HG03442 (cell line): ENCODE measurements at regions not wholly inside any gene's neighbourhood (a gene's known extent, or its start where the extent isn't known, plus 50 kb on each side); places are given as distances from the start of the nearest gene placed in this dataset.

Experiments used
- ATAC-seq: cut with Tn5 transposase; IDR thresholded peaks from one replicate; pipeline ENCODE4 v1.9.1; 2021; ENCODE audit warnings: mild to moderate bottlenecking, moderate library complexity; ENCODE audit not compliant: unreplicated experiment

DNA sequence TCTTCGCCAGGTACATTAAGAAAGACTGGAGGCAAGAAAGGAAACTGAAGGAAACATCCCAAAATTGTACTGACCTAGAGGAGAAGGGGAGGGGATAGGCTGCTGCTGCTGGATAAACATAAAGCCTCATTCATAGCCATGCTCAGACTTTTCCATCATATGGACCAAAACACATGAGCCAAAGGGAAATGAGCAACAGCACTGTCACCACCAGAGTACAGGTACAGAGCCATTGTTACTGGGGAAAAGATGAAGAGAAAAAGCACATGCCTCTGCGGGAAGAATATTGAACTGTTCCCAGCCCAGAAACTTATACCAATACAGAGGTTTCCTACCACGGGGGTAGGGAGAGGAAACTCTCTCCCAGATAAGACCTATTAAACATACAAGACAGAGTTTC, 861.9 kb downstream of the NTRK3 start:
- ATAC-seq: no peak

DNA sequence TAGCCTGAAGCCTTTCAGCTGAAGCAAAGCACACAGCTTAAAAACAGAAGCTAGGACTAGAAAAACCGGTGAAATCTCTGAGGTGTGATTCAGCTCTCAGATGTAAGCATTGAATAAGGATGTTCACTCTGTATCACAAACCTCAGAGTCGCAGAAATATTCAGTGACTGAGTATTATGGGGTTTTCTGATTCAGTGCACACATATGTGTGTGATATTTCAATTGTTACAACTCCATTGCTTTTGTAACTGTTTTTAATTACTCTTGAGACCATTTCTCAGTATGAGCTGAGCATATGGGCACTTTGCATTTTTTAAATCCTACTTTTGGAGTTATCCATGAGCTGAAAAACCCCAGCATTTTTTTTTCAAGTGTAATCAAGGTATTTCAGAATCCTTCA, 868.8 kb downstream of the NTRK3 start:
- ATAC-seq: no peak

DNA sequence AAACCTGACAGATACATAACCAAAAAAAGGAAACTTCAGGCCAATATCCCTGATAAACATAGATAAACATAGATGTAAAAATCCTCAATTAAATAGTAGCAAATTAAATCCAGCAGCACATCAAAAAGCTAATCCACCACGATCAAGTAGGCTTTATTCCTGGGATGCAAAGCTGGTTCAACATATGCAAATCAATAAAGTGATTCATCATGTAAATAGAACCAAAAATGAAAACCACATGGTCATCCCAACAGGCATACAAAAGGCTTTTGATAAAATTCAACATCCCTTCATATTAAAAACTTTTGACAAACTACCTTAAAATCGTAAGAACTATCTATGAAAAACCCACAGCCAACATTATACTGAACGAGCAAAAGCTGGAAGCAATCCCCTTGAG, 882.2 kb downstream of the NTRK3 start:
- no peak for ATAC-seq

DNA sequence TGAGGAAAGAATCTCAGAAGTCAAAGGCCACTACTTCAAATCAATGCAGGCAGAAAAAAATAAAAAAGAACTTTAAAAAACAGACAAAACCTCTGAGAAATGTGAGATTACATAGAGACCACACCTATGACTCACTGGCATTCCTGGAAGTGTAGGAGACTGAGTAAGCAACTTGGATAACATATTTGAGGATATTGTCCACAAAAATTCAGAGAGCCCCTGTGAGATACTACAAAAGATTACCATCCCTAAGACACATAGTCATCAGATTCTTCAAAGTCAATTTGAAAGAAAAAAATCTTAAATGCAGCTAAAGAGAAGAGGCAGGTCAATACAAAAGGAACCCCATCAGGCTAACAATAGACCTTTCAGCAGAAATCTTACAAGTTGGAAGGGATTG, 887.3 kb downstream of the NTRK3 start:
- no peak for ATAC-seq

DNA sequence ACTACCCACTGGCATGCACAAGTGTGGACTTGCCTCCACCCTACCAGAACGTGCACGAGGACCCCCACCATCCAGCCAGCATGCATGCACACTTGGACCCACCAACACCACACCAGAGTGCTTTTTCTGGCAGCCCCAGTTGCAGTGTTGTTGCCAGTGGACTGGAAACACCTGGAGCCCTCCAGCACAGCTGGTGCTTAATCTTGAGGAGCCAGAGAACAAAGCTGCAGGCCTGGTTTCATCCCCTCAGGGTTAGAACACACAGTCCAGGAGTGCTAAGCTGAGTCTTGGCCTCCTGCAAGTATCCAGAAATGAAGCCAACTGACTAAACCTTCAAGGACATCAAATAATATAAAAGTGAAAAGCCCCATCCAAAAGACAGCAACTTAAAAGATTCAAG, 888.0 kb downstream of the NTRK3 start:
- no peak for ATAC-seq

DNA sequence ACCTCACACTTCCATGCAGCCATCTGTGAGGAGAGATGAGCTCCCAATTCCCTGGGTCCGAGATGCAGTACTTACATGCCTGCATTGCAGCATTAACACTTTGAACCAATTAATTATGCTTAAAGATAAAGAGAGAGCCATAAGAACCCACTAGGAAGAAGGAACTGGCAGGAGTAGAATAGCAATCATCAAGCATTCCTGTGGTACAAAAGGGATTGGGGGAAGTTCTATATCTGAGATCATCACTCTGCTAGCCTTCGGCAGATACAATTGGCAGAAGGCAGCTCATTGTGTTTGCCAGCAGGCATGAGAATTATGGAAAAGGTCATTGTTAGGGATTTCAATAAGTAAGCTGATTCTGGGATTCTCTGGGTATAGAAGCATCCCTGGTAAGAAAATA, 891.4 kb downstream of the NTRK3 start:
- ATAC-seq: no peak

DNA sequence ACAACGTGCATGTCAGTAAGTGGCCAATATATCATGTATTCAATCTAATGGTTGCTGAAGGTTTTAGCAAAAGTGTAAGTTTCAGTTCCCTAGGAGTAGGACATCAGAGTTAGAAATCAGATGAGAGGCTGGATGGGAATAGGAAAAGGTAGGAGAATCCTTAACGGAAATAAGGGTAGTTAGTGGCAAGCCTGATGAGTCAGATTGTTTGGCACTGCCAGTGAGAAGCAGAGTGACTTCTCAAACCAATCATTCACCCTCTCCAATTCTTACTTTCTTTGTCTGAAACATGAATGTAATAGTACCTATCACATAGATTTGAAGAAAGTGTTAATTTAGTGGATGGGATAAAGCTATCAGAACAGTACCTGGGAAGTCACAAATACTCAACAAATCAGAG, 894.0 kb downstream of the NTRK3 start:
- no peak for ATAC-seq

DNA sequence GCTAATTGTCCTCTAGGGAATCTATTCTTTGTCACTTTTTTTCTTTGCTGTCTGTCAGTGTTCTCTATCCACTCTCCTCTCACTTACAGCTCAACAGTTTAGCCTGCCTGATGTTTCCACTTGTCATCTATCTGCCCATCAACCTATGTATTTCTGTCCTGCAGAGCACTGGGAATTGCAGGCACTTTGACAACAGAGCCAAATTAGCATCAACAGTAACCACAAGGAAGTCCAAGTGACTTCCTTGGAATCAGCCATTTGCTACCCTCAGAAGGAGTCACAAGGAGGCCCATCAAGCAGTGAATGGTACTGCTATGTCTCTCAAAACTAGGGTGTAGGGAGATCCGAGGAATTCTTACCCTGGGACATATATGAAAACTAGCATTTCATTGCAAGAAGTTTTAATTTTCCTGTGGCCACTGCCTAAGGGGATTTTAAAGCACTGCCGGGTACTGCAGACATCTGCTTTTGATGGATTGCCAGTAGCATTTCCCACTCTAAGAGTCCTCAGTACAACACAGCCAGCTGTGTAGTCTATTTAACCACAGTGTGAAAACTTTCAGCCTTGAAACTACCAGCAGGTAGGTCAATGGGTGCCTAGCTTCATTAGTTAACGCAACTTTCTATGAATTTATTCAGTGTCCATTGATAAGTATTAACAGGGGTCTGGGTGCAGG, 898.8 kb downstream of the NTRK3 start:
- no peak for ATAC-seq

DNA sequence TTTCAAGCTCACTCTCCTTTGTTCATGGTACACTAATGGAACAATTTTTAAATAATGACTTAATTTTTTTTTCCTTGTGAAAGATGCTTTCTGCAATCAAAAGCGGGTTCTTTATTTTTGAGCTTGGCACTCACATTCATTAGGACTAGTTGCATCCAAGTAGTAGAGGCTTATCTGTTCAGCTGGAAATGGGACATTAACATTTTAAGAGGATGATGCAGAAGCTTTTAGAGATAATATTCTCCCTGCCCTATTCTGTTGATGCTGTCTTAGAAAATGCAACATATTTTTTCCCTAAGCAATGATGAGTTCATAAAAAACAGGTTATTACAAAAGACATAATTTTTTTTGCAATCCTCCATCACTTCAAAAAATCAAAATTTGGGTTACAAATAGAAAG, 900.6 kb downstream of the NTRK3 start:
- ATAC-seq: no peak

DNA sequence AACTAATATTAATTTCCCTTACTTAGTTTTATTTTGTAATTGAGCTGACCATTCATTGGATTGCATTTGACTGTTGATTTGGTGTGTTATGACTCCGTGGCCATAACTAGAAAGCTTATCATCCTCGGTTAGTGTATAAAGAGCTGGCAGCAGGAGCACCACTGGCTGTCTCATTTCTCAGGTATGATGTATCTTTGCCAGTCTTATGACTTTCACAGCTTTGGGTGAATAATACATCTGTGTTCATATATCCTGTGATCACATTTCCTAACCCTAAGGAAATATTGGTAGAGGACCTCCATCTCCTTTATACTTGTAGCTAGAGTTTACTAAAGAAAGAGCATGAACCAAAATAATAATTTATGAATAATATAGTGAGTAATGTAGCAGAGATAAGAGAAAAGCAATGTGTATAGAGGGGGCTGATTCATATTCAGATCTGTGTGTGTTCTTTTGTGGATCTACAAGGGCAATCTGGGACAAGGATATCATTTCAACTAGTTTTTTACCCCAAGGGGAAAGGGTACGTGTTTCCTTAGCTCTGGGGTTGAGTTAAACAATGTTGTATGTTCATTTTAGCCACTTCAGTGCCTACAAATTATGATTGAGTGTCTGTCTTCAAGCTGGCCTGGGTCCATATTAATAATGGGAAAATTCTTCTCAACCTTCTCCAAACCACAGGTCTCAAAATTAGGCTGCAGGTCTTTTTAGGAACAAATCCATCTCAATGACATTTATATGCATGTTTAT, 901.7 kb downstream of the NTRK3 start:
- ATAC-seq: no peak

DNA sequence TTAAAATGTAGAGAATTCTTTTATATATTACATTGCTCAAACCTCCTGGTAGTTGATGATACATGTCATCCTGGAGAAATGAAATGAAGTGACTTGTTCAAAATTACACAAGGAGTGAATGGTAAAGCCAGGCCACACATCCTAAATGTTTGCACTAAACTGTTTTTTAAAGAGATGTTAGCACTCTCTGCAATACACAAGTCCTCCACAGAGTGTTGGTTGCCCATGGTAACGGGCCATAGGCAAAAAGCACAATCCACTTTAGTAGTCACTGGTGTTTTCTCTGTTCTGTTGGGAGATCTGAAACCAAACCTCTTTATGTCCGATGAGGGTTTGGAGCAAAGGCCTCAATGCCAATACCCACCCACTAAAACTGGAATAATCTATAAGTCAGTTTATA, 907.4 kb downstream of the NTRK3 start:
- ATAC-seq: no peak

DNA sequence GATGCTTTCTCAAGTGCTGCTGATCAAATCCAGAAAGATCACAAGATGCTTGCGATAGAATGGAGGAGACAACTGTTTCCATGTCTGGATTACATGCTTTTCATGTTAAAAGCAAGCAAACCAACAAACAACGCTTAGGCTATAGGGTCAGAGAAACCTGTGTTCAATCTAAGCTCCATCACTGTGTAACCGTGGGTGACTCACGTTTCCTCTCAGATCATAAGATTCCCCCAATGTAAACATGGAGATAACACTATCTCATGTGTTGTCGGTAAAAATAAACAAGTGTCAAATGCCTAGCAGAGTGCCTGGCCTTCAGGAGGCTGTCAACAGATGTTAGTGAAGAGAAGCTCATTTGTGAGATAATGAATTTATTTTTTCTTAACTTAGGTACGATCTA, 907.8 kb downstream of the NTRK3 start:
- ATAC-seq: no peak

DNA sequence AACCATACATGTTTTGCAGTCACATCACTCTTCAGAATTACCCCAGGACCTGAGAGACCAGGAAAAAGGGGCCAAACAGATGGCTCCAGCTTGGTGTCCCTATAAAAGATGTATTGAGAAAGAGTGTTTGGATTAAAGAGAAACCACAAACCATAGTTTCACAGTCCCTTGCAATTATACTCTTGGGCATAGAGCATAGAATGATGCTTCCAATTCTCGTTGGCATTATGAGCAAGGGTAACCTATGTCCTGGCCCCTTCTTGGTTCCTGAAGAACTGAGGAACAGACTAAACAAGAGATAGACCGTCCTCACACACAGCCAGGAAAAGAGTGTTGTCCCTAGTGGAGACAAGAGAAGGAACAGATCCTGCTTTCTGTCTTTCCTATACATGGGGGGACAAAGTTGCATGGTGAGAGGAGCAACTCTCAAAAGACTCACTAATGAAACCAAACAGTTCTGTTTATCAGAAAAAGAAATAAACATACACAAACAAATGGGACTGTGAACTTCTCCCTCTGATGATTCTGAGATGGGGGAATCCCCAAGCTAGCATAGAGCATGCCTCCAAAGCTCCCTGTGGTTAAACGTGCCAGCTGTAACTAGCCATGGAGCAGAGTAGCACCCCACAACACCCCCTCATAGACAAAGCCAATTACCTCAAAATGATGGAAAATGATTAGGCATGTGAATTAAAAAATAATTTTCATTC, 908.6 kb downstream of the NTRK3 start:
- ATAC-seq: no peak

DNA sequence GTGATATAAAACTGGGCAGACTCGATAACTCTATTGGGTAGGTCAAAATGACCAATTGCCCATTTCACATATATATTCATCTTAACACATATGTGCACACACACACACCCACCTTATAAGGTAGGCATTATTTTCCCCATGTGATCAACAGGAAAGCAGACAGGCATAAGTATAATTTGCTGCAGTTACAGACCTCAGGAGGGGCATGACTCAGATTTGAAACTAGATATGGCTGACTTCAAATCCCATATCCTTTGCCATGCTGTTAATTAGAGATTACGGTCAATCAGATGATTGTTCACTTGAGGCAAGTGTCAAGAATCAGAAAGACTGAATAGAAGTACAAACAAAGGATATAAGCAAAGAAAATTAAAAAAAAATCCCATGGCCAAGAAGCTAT, 910.6 kb downstream of the NTRK3 start:
- no peak for ATAC-seq

DNA sequence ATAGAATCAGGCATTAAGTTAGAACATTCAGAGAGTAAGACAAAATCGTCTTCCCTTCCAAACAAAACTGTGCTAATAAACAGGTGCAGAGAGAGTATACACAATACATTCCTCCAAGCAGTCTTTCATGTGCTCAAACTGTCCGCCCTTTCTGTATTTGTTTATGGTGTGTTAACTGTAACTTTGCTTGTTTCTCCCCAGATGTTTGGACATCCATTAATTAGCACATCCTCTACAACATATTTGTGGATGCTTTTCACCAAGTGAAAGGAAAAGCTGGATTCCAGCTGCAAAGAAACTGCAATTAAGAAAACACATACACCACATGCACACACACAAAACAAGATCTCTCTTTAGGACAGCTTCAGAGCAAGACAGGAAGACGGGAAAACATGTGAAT, 912.6 kb downstream of the NTRK3 start:
- ATAC-seq: no peak

DNA sequence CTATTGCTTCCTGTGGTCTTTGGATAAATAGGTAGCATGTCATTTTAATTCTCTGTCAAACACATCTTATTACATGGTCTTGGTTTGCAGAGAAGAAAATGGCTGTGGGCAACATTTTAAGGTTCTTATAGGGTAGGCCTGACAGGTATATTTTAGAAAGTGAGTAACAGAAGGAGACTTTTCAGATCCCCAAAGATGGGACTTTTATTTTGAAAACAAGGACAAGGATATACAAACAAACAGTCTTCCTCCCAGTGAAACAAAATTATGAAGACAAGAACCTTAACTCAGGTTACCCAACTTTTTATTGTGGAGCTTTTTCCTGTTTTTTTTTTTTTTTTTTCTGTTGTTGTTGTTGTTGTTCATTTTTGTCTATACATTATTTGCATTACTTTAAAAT, 916.2 kb downstream of the NTRK3 start:
- ATAC-seq: no peak

DNA sequence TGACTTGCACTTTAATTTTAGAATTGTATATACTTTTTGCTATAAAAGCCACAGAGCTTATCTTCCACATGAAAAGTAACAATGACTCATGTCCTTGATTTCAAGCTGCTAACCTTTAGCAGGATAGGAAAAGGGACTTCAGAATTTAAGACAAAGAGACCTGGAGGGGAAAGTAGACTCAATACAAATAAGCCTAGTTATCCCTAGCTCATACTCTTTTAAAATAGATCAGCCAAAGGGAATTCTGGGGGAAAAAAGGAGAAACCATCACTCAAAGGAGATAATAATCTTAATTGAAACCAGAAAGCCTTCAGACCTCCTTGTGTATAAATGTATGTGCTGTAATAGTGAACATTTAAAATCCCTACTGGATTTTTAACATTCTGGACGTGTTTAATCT, 930.3 kb downstream of the NTRK3 start:
- ATAC-seq: no peak

DNA sequence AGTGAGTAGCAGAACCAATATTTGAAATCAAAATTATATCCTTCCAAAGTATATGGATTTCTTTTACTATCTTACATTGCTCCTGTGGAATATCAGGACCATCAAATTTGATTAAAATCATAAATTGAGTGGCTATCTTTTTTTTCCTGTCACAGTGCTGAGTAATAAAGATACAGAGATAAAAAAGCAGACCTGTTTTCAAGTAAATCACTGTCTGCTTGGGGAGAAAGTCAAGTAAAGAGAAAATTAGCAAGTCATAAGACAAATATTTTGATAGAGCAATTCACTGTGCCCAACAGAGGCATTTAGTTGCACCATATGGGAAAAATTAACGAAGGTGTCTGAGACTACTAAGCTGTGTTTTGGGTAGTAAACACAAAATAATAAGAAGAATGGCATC, 933.7 kb downstream of the NTRK3 start:
- ATAC-seq: no peak

DNA sequence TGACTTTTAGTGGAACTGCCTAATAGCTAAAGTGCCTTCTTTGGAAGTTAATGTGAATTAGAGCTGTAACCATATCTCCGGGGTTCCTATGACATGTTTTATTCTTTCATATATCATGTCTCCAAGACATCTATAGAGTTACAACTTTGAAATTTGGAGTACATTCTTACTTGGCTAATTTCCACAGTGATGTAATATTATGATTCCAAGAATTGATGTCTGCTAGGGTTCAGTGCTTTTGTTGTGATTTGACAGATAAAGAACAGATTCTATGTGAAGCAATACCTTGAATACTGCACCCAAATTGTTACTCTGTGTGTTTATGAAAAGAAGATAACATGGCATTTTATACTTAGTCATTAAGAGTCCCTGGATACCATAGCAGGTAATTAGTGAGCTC, 934.3 kb downstream of the NTRK3 start:
- ATAC-seq: no peak

DNA sequence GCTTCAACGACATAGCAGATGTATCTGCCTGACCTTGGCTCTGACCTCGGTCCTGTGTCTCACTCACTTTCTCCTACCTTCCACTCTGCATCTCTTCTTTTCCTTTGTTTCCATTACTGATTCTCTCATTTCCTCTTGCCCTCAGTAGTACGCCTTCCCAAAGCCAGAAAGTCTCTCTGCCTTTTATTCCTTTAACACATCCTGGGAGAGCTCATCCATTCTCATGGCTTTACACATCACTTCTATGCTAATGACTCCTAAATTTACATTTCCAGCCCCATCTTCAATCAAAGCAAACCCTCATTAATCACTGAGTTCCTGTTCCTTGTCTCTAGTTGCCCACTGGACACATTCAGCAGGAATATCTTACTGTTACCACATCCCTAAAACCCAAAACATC, 938.6 kb downstream of the NTRK3 start:
- no peak for ATAC-seq

DNA sequence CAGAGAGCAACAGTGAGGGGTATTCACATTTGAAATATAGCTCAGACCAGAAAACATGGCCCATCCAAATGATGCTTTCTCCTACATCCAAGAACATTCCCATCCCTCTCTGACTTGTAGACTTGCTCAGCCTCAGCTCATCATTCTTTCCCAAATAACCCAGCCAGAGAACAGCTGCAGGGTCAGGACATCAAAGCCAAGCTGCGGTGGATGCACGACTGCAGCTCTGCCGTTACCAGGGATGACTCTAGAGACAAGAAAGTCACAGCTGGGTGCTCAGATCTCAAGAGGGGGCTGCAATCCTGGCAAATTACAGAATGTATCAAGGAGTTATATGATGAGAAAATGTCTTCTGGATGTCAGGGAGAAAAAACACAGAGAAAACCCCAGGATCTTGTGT, 944.3 kb downstream of the NTRK3 start:
- ATAC-seq: no peak

DNA sequence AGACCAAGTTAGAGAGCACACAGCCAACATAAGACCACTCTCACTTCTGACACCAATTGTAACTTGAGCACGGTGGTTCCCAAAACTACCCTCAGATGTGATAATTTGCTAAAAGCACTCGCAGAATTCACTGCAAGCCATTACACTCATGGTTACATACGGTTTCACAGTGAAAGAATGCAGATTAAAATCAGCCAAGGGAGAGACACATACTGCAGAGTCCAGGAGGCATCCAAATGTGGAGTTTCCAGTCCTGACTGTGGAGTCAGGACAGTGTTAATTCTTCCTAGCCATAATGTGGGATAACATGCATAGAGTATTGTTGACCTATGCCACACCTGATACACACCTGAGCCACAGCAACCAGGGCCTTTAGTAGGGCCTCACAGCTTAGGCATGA, 956.4 kb downstream of the NTRK3 start:
- ATAC-seq: no peak
